ENCODE measurements at regions not wholly inside any gene's neighbourhood (a gene's known extent, or its start where the extent isn't known, plus 50 kb on each side); places are given as distances from the start of the nearest gene placed in this dataset.
"Not testable (repeated sequence)": the region's sequence is repeated elsewhere in the genome, so short reads cannot be mapped to it uniquely, and the experiment has no call there.

GRCh38 chrX:102784550-102784949, 64.0 kb downstream of the GPRASP3 start:
- DNase-seq = no peak

- DNase-seq = no peak
Measured at GRCh38 chrX:102787283-102787682, 66.7 kb downstream of the GPRASP3 start.

- DNase-seq = no peak
Measured at GRCh38 chrX:102808336-102808735, 87.8 kb downstream of the GPRASP3 start.

- DNase-seq = not testable (repeated sequence)
Measured at GRCh38 chrX:102818269-102818668, 97.7 kb downstream of the GPRASP3 start.

- peak; percentile 1 for DNase-seq
Measured at GRCh38 chrX:102832661-102833060, 104.4 kb upstream of the RAB40AL start.

- no peak for DNase-seq
Measured at GRCh38 chrX:102833136-102833535, 103.9 kb upstream of the RAB40AL start.

- peak; percentile 7 for DNase-seq
Measured at GRCh38 chrX:102835504-102836146, 101.4 kb upstream of the RAB40AL start.

GRCh38 chrX:102837847-102838246, 99.2 kb upstream of the RAB40AL start:
- no peak for DNase-seq

- DNase-seq = no peak
Measured at GRCh38 chrX:102840871-102841705, 96.0 kb upstream of the RAB40AL start.

- no peak for DNase-seq
Measured at GRCh38 chrX:102841706-102842003, 95.4 kb upstream of the RAB40AL start.

- no peak for DNase-seq
Measured at GRCh38 chrX:102845020-102845419, 92.1 kb upstream of the RAB40AL start.

- DNase-seq = no peak
Measured at GRCh38 chrX:102846544-102847236, 90.4 kb upstream of the RAB40AL start.

GRCh38 chrX:102847362-102847761, 89.7 kb upstream of the RAB40AL start:
- no peak for DNase-seq

- DNase-seq = no peak
Measured at GRCh38 chrX:102849396-102849795, 87.7 kb upstream of the RAB40AL start.

GRCh38 chrX:102858826-102859549, 78.1 kb upstream of the RAB40AL start:
- not testable (repeated sequence) for DNase-seq

- no peak for DNase-seq
Measured at GRCh38 chrX:102859550-102859871, 77.6 kb upstream of the RAB40AL start.

GRCh38 chrX:102860235-102860634, 76.8 kb upstream of the RAB40AL start:
- DNase-seq = no peak

- peak; percentile 87 for DNase-seq
Measured at GRCh38 chrX:102863735-102864134, 73.3 kb upstream of the RAB40AL start.

- DNase-seq = no peak
Measured at GRCh38 chrX:102866981-102867656, 70.0 kb upstream of the RAB40AL start.

- DNase-seq = no peak
Measured at GRCh38 chrX:102883491-102883890, 53.6 kb upstream of the RAB40AL start.
